Prostate gland (tissue), 2 donors: ENCODE measurements at regions not wholly inside any gene's neighbourhood (a gene's known extent, or its start where the extent isn't known, plus 50 kb on each side); places are given as distances from the start of the nearest gene placed in this dataset.

Experiments
- POLR2A ChIP-seq: fragments of 450-650 bp; IDR thresholded peaks from one replicate; pipeline ENCODE4 v1.6.1; 2016; ENCODE audit warnings: antibody characterized with exemption, mild to moderate bottlenecking
- TF ChIP-seq, protein P1 (sequence below), 4 experiments: fragments of 200-600 bp in 2 of 4; fragments of 450-650 bp in 2 of 4; sonication (generic) in 2 of 4; IDR thresholded peaks; 1 replicate in 3 of 4; 2 replicates in 1 of 4; pipeline ENCODE4 v1.5.1; 2016 to 2019; ENCODE audit warnings: antibody characterized with exemption in 4 of 4, mild to moderate bottlenecking in 2 of 4, moderate library complexity in 2 of 4

GRCh38 chr3:18808429-18808828 is 339.9 kb upstream of the KCNH8 start:
- TF ChIP-seq, protein P1, sequence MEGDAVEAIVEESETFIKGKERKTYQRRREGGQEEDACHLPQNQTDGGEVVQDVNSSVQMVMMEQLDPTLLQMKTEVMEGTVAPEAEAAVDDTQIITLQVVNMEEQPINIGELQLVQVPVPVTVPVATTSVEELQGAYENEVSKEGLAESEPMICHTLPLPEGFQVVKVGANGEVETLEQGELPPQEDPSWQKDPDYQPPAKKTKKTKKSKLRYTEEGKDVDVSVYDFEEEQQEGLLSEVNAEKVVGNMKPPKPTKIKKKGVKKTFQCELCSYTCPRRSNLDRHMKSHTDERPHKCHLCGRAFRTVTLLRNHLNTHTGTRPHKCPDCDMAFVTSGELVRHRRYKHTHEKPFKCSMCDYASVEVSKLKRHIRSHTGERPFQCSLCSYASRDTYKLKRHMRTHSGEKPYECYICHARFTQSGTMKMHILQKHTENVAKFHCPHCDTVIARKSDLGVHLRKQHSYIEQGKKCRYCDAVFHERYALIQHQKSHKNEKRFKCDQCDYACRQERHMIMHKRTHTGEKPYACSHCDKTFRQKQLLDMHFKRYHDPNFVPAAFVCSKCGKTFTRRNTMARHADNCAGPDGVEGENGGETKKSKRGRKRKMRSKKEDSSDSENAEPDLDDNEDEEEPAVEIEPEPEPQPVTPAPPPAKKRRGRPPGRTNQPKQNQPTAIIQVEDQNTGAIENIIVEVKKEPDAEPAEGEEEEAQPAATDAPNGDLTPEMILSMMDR (IDR thresholded peaks at IDR 0.05): no peak
- no peak for TF ChIP-seq POLR2A
